Activated naive CD8-positive, alpha-beta T cell treated with anti-CD3 and anti-CD28 coated beads, Interleukin-2, amount 10 ng/mL, durations not matched to agents 7 days and 5 days (primary cell): ENCODE measurements at regions not wholly inside any gene's neighbourhood (a gene's known extent, or its start where the extent isn't known, plus 50 kb on each side); places are given as distances from the start of the nearest gene placed in this dataset.

Source experiments
- ATAC-seq: fragments of 150-1000 bp; cut with Tn5 transposase; one replicate; pipeline ENCODE4 v1.10.0; 2021; ENCODE audit warnings: low read depth, moderate library complexity
- POLR2A ChIA-PET: fragments of 350-600 bp; sonication (Branson Sonifier 250); formaldehyde crosslinking; loops from one replicate; lab custom pipeline; 2021; ENCODE audit warnings: antibody characterized with exemption; lab: Charles Lee
- DNase-seq: peaks from one replicate; pipeline ENCODE4 v3.0.0; 2021
- H3K27ac Mint-ChIP-seq: one replicate; pipeline ENCODE4 v1.8.0; 2022; ENCODE audit warnings: mild to moderate bottlenecking, mixed read lengths
- H3K27me3 Mint-ChIP-seq: one replicate; pipeline ENCODE4 v1.8.0; 2022; ENCODE audit warnings: mild to moderate bottlenecking, moderate library complexity, mixed read lengths
- H3K36me3 Mint-ChIP-seq: one replicate; pipeline ENCODE4 v1.8.0; 2021; ENCODE audit warnings: mild to moderate bottlenecking, mixed read lengths
- H3K4me1 Mint-ChIP-seq: one replicate; pipeline ENCODE4 v1.8.0; 2021; ENCODE audit warnings: mixed read lengths
- H3K4me3 Mint-ChIP-seq: one replicate; pipeline ENCODE4 v1.8.0; 2022; ENCODE audit warnings: mild to moderate bottlenecking, moderate library complexity, mixed read lengths
- H3K9me3 Mint-ChIP-seq: one replicate; pipeline ENCODE4 v1.8.0; 2021; ENCODE audit warnings: mixed read lengths

- peak overlapping the region; percentile 86 for H3K27ac Mint-ChIP-seq
- H3K4me3 Mint-ChIP-seq: peak overlapping the region; percentile 58
- POLR2A ChIA-PET: interaction anchor here (0.6 to 2.7 kb wide), 5 partner anchors 10 to 71 kb away, joined by 3 to 11 read pairs (median 4); partner anchors contain the start of gene IER5
- peaks cover 21% of the 10 kb centered on the region for H3K4me1 Mint-ChIP-seq
- peaks cover 22% of the 10 kb centered on the region for H3K36me3 Mint-ChIP-seq
- DNase-seq: peak; percentile 77
- peaks cover 17% of the 10 kb centered on the region for H3K27me3 Mint-ChIP-seq
- H3K9me3 Mint-ChIP-seq: peaks cover 20% of the 10 kb centered on the region
- ATAC-seq: peak; percentile 85
These were observed 71.1 kb downstream of the IER5 start for GRCh38 chr1:181159451-181160140.

- H3K4me1 Mint-ChIP-seq: peaks cover 21% of the 10 kb centered on the region
- peaks cover 24% of the 10 kb centered on the region for H3K9me3 Mint-ChIP-seq
- H3K27me3 Mint-ChIP-seq: peaks cover 17% of the 10 kb centered on the region
- H3K36me3 Mint-ChIP-seq: peaks cover 26% of the 10 kb centered on the region
- no peak overlapping the region for H3K4me3 Mint-ChIP-seq
- ATAC-seq (no peak), DNase-seq (no peak)
- POLR2A ChIA-PET: interaction anchor here (0.6 to 2.7 kb wide), 5 partner anchors 10 to 72 kb away, joined by 3 to 11 read pairs (median 4); partner anchors contain the start of gene IER5
- H3K27ac Mint-ChIP-seq: peak overlapping the region; percentile 86
These were observed 71.8 kb downstream of the IER5 start for GRCh38 chr1:181160322-181160721.

- Mint-ChIP-seq H3K4me1 (peaks cover 21% of the 10 kb centered on the region), H3K9me3 (peaks cover 25% of the 10 kb centered on the region), H3K27me3 (peaks cover 14% of the 10 kb centered on the region), H3K4me3 (no peak overlapping the region), H3K27ac (peak overlapping the region; percentile 28), H3K36me3 (peaks cover 27% of the 10 kb centered on the region)
- POLR2A ChIA-PET: interaction anchor here (0.6 to 2.7 kb wide), 4 partner anchors 11 to 262 kb away, joined by 4 to 11 read pairs (median 4); no protein-coding TSS in a partner anchor
- DNase-seq (no peak), ATAC-seq (no peak)
These were observed 72.7 kb downstream of the IER5 start for GRCh38 chr1:181160998-181161870.

GRCh38 chr1:181163662-181164061, 75.2 kb downstream of the IER5 start:
- no peaks in the 10 kb centered on the region for H3K27me3 Mint-ChIP-seq
- peaks cover 23% of the 10 kb centered on the region for H3K36me3 Mint-ChIP-seq
- DNase-seq: no peak
- peaks cover 17% of the 10 kb centered on the region for H3K4me1 Mint-ChIP-seq
- POLR2A ChIA-PET: no interaction called here
- peaks cover 25% of the 10 kb centered on the region for H3K9me3 Mint-ChIP-seq
- no peak for ATAC-seq
- H3K4me3 Mint-ChIP-seq: no peak overlapping the region
- H3K27ac Mint-ChIP-seq: no peak overlapping the region

- ATAC-seq: peak; percentile 99
- Mint-ChIP-seq H3K27me3 (peaks cover 8% of the 10 kb centered on the region), H3K4me1 (peaks cover 4% of the 10 kb centered on the region), H3K9me3 (peaks cover 19% of the 10 kb centered on the region), H3K36me3 (peaks cover 15% of the 10 kb centered on the region), H3K27ac (peak overlapping the region; percentile 82), H3K4me3 (peak overlapping the region; percentile 63)
- POLR2A ChIA-PET: interaction anchor here (0.6 to 1.4 kb wide), 3 partner anchors 76 to 103 kb away, joined by 3 to 5 read pairs (median 4); no protein-coding TSS in a partner anchor
- DNase-seq: peak; percentile 59
These were observed 78.1 kb downstream of the IER5 start for GRCh38 chr1:181166377-181167196.

DNA sequence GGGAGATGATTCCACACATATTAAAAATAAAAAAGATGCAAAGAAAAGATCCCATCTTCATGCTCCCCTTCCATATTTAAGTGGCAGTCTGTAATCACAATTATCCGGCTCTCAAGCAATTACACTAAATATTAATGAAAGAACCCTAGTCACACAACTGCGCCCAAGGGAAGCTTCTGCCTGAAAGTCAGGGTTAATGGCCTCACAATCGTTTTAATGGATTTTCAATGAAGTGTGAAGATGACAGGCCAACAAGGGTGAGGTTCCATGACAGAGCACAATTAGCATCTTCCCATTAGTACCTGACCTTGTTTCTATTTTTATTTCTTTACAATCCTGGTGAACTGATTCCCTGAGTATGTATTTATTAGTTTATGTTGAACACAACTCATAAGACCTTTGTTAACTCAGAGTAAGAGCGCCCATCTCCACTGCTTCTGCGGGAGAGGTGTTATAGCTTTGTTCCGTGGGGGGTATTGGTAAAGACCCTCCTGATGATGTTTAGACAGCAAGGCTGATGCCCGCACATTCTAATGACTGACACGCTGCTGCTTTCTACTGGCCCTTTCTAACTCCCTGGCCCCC, 80.9 kb downstream of the IER5 start:
- POLR2A ChIA-PET: interaction anchor here (1.2 kb wide), 1 partner anchor 79 kb away, joined by 3 read pairs; no protein-coding TSS in a partner anchor
- no peak overlapping the region for H3K27ac Mint-ChIP-seq
- no peak for DNase-seq
- H3K36me3 Mint-ChIP-seq: peaks cover 7% of the 10 kb centered on the region
- no peak overlapping the region for H3K4me3 Mint-ChIP-seq
- ATAC-seq: no peak
- peaks cover 12% of the 10 kb centered on the region for H3K27me3 Mint-ChIP-seq
- H3K9me3 Mint-ChIP-seq: peaks cover 15% of the 10 kb centered on the region
- H3K4me1 Mint-ChIP-seq: peaks cover 6% of the 10 kb centered on the region

DNA sequence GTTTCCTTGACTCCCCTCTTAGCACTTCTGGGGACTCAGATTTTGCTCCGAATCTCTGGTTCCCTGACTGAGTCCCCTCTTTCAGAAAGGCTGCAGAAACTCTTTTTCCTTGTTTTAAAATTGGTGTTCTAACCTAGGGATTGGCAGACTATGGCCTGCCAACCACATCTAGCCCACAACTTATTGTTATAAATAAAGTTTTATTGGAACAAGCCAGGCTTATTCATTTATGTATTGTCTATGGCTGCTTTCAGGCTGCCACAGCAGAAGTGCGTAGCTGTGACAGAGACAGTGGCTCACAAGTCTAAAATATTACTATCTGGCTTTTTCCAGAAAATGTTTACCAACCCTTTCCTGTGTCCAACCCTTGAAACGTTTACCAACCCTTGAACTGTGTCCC, 81.7 kb downstream of the IER5 start:
- Mint-ChIP-seq H3K36me3 (peaks cover 4% of the 10 kb centered on the region), H3K9me3 (peaks cover 12% of the 10 kb centered on the region), H3K27me3 (peaks cover 12% of the 10 kb centered on the region), H3K4me1 (peaks cover 6% of the 10 kb centered on the region), H3K4me3 (no peak overlapping the region), H3K27ac (no peak overlapping the region)
- POLR2A ChIA-PET: no interaction called here
- DNase-seq (no peak), ATAC-seq (no peak)

DNA sequence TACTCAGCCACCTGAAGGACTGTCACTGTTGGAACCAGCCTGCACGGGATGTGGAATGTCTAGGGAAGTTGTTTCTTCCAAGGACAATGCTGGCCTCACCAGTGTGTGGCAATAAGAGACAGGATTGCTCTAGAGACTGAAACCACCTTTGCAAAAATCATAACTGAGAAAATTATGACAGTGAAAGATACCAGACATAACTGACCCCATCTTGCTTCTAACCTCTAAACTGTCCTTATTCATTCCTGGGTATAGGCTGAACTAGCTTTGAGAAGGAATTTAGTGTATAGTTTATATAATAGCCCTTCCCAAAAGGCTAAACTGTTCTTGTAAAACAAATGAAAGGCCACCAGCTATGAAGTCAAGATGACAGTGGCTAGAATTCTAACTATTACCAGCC, 83.6 kb downstream of the IER5 start:
- H3K9me3 Mint-ChIP-seq: peaks cover 10% of the 10 kb centered on the region
- peaks cover 2% of the 10 kb centered on the region for H3K36me3 Mint-ChIP-seq
- no peak overlapping the region for H3K4me3 Mint-ChIP-seq
- no peak for DNase-seq
- peaks cover 2% of the 10 kb centered on the region for H3K4me1 Mint-ChIP-seq
- POLR2A ChIA-PET: no interaction called here
- peaks cover 12% of the 10 kb centered on the region for H3K27me3 Mint-ChIP-seq
- no peak for ATAC-seq
- H3K27ac Mint-ChIP-seq: no peak overlapping the region

DNA sequence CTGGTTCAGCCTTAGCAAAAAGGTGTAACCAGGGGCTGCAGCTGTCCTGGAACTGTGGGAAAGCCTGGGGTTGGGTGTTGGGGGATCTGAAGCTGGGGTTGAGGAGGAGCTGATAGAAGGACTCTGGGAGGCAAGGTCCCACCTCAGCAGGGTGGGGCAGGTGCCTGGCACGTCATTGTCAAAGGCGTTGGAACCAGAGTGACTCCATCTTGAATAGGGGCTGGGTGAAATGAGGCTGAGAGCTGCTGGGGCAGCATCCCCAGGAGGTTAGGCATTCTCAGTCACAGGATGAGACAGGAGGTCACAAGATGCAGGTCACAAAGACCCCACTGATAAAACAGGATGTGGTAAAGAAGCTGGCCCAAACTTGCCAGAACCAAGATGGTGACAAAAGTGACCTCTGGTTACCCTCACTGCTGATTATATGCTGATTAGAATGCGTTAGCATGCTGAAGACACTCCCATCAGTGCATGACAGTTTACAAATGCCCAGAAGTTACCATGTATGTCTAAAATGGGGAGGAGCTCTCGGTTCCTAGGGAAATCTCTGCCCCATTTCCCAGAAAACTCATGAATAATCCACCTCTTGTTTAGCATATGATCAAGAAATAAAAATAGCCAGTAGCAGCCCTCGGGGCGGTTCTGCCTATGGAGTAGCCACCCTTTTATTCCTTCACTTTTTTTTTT, 85.4 kb downstream of the IER5 start:
- peaks cover 12% of the 10 kb centered on the region for H3K27me3 Mint-ChIP-seq
- POLR2A ChIA-PET: no interaction called here

GRCh38 chr1:181174861-181175260, 86.4 kb downstream of the IER5 start:
- ATAC-seq: no peak
- Mint-ChIP-seq H3K4me3 (no peak overlapping the region), H3K4me1 (peaks cover 8% of the 10 kb centered on the region), H3K27me3 (peaks cover 11% of the 10 kb centered on the region), H3K9me3 (peaks cover 10% of the 10 kb centered on the region), H3K36me3 (peaks cover 2% of the 10 kb centered on the region), H3K27ac (no peak overlapping the region)
- no peak for DNase-seq
- POLR2A ChIA-PET: no interaction called here

More for the DNA sequence above, 85.4 kb downstream of the IER5 start:
- DNase-seq: no peak
- peaks cover 10% of the 10 kb centered on the region for H3K9me3 Mint-ChIP-seq
- H3K36me3 Mint-ChIP-seq: peaks cover 2% of the 10 kb centered on the region
- ATAC-seq: no peak
- H3K4me3 Mint-ChIP-seq: no peak overlapping the region
- no peak overlapping the region for H3K27ac Mint-ChIP-seq
- peaks cover 2% of the 10 kb centered on the region for H3K4me1 Mint-ChIP-seq

DNA sequence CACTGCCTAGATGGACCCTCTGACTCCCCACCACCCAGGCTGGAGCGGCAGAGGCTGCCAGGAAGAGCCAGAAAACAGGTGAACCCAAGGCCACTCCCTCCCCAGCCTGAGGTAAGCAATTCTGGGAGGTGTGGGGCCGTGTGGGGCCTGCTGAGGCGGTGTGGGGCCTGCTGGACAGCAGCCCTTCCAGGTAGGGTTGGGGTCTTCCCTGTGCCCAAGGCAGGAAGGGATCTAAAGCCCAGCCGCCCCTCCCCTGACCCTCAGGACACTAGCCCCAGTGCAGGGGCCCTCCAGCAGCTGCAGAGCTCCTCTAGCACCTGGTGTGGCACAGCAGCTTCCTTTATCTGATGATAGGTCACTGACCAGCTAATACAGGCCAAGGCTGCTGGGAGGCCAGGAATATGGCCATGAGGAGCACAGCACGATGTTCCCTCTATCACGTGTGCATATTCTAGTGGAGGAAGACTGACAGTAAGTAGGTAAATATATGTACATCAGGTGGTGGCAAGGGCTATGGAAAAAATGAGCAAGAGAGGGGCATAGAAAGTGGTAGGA, 86.9 kb downstream of the IER5 start:
- POLR2A ChIA-PET: no interaction called here
- Mint-ChIP-seq H3K27ac (no peak overlapping the region), H3K9me3 (peaks cover 10% of the 10 kb centered on the region)

GRCh38 chr1:181175955-181176354, 87.5 kb downstream of the IER5 start:
- POLR2A ChIA-PET: no interaction called here
- DNase-seq: no peak
- H3K4me3 Mint-ChIP-seq: no peak overlapping the region
- H3K27ac Mint-ChIP-seq: no peak overlapping the region
- H3K36me3 Mint-ChIP-seq: peaks cover 2% of the 10 kb centered on the region
- peaks cover 9% of the 10 kb centered on the region for H3K27me3 Mint-ChIP-seq
- H3K4me1 Mint-ChIP-seq: peaks cover 13% of the 10 kb centered on the region
- no peak for ATAC-seq
- peaks cover 10% of the 10 kb centered on the region for H3K9me3 Mint-ChIP-seq

More for the DNA sequence above, 86.9 kb downstream of the IER5 start:
- Mint-ChIP-seq H3K4me3 (no peak overlapping the region), H3K4me1 (peaks cover 13% of the 10 kb centered on the region), H3K36me3 (peaks cover 2% of the 10 kb centered on the region), H3K27me3 (peaks cover 9% of the 10 kb centered on the region)
- no peak for ATAC-seq
- DNase-seq: no peak
